NCI-H146 (cell line): ENCODE measurements at regions not wholly inside any gene's neighbourhood (a gene's known extent, or its start where the extent isn't known, plus 50 kb on each side); places are given as distances from the start of the nearest gene placed in this dataset.

ENCODE experiments used
- DNase-seq: peaks from one replicate; lab custom pipeline; 2025; lab: John Stamatoyannopoulos, UW

GRCh38 chr1:244971552-244972216 lies 107.3 kb upstream of the HNRNPU start:
- peak; percentile 61 for DNase-seq

GRCh38 chr1:244970744-244971551 lies 106.6 kb upstream of the HNRNPU start:
- DNase-seq = peak; percentile 99

GRCh38 chr1:244970236-244970743 lies 105.9 kb upstream of the HNRNPU start:
- DNase-seq = peak; percentile 97

GRCh38 chr1:244969355-244970235 lies 105.3 kb upstream of the HNRNPU start:
- DNase-seq = peak; percentile 91

DNA sequence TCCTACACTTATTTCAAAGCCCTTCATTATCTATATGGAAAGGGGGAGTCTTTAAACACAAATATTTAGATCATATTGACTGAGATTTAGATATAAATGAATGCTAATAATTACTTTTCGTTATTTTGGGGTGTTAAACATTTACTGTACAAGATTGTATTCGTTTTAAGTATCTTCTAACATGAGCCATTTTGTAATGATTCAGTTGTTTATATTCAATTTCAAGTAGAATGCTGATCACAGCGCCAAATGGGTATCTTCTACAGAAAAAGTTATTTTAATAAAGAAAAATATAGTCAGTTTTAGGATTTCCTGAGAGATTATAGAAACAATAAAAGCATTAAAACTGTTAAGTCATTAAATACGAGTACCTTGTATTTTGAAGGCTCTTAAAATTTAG lies 104.5 kb upstream of the HNRNPU start:
- no peak for DNase-seq

- no peak for DNase-seq
Measured at GRCh38 chr1:244968471-244968871, 104.1 kb upstream of the HNRNPU start.

DNA sequence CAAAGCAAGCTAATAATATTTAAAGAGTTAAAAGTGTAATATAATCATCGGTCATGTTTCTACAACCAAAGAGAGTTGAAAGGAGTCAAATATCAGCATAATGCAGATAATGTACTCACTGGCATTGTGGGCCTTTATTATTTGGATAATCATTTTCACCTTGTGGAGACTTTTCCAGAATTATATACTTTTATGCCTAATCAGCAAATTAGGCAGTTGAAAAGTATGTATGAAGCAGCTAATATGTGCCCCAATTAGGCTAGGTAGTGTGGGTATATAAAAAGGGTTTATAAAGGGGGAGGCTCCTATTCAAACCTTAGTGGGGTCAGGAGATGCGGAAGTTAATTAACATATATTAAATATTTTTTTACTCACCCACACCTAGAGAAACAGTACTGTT lies 102.8 kb upstream of the HNRNPU start:
- DNase-seq = no peak

GRCh38 chr1:244965185-244966030 lies 101.1 kb upstream of the HNRNPU start:
- no peak for DNase-seq

GRCh38 chr1:244964112-244964971 lies 100.0 kb upstream of the HNRNPU start:
- no peak for DNase-seq

DNA sequence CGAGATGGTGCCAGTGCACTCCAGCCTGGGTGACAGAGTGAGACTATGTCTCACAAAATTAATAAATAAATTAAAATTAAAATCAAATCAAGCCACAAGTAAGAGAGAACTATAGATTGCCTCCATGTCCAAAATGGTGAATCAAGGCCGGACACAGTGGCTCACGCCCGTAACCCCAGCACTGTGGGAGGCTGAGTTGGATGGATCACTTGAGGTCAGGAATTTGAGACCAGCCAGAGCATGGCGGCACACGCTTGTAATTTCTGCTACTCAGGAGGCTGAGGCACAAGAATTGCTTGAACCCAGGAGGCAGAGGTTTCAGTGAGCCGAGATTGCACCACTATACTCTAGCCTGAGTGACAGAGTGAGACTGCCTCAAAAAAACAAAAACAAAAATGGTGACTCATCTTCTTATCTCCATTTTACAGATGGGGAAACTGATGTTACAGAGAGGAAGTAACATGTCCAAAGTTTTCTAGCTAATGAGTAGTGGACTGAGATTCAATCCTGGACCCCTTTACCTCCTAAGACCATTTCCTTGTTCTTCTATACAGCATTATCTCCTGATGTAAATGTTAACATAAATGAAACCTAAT lies 99.0 kb upstream of the HNRNPU start:
- no peak for DNase-seq

- peak; percentile 14 for DNase-seq
Measured at GRCh38 chr1:244962130-244962529, 97.8 kb upstream of the HNRNPU start.

DNA sequence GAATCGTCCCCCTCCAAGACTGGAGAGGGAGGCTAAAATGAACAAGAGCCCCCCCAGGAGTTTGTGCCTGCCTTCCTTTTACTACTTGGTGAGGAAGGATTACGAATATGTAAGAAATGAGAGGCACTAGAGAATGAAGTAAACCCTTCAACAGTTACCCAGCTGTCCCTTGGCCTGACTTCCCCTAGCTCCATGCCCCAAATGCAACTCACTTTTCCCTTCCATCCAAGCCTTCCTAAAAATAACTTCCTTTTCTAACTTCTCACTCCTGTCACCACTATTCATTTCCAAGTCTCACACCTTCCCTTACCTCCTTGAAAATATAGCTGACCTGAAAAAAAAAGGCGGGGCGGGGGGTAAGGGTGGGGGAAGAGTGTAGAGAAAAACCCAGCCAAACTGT lies 96.6 kb upstream of the HNRNPU start:
- no peak for DNase-seq

GRCh38 chr1:244958593-244958992 lies 94.2 kb upstream of the HNRNPU start:
- DNase-seq = no peak

- DNase-seq = no peak
Measured at GRCh38 chr1:244957525-244957924, 93.2 kb upstream of the HNRNPU start.

DNA sequence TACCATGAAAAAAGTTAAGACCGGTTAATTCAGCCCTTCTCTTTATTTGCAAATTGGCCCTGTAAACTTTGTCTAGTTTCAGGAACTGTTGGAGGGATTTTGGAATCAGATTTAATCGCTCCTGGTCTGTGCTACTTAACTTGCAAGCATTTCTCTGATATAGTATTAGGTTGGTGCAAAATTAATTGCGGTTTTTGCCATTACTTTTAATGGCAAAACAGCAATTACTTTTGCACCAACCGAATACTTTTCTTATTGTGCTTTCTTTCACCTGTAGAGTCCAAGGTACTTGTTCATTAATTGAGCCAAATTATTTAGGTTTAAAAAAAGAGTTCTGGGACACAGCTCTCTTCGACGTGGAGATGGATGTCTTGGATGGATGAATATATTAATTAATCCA lies 92.8 kb upstream of the HNRNPU start:
- no peak for DNase-seq

DNA sequence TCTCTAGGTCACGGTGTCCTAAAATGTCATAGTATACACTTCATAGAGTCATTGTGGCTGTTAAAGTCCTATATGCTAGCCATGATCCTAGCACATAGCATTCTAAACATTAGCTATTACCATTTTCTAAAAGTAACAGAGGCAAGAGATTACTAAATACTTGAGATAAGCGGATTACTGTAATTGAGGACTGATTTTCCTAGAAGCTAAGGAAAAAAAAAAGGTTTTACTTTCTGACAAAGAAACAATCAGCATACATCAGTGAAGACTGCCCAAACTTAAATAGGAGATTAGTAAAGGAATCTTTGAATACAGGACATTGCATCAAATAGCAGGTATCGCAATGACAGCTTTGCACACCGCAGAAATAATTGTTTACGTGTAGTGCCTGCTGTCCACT lies 91.3 kb upstream of the HNRNPU start:
- DNase-seq = no peak

DNA sequence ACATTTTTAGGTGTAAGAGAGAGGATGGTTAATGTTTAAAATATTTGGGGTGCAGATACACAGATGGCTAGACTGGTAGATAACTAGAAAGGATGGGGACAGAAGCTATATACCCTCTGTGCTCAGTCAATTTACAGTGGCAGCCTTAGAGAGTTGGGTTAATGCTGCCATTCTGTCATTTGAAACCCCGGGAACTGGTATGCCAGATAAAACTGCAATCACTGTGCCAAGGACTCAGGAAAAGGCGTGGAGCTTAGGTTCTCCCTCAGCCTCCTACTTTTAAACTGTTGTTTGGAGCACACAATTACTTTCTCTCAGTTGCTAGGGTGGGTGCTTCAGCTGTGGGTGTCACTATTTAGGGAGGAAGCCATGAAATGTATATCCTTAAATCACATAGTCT lies 90.0 kb upstream of the HNRNPU start:
- DNase-seq = no peak

GRCh38 chr1:244953901-244954300 lies 89.6 kb upstream of the HNRNPU start:
- DNase-seq = no peak

GRCh38 chr1:244952940-244953339 lies 88.6 kb upstream of the HNRNPU start:
- no peak for DNase-seq

- no peak for DNase-seq
Measured at GRCh38 chr1:244952280-244952933, 88.1 kb upstream of the HNRNPU start.
